ENCODE measurements at regions not wholly inside any gene's neighbourhood (a gene's known extent, or its start where the extent isn't known, plus 50 kb on each side); places are given as distances from the start of the nearest gene placed in this dataset.
A peak's percentile ranks its signal among the peaks of the same experiment; 100 is the strongest.
"Not testable (repeated sequence)": the region's sequence is repeated elsewhere in the genome, so short reads cannot be mapped to it uniquely, and the experiment has no call there.

DNA sequence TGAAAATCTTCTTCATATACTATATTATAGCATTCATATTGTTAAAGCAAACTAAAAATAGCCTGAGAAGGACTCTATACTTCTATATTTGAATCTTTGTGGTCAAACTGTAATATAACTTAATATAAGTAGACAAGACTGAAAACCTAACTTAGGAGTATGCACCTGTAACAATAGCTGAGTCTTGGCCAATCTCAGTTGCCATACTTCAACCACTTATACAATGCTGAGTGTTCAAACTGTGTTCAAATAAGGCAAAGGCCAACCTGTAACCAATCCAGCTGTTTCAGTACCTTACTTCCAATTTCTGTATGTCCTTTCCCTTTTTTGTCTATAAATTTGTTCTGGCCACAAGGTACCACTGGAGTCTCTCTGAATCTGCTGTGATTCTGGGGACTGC lies 1360.8 kb upstream of the CDH9 start:
- no peak for DNase-seq (ENCODE audit: low spot score)

- no peak for DNase-seq (ENCODE audit: low spot score)
Observed at GRCh38 chr5:28398185-28398584, 1359.8 kb upstream of the CDH9 start.

GRCh38 chr5:28397502-28397941 lies 1359.1 kb upstream of the CDH9 start:
- DNase-seq (ENCODE audit: low spot score): no peak

GRCh38 chr5:28391277-28391676 lies 1352.9 kb upstream of the CDH9 start:
- no peak for DNase-seq (ENCODE audit: low spot score)

DNA sequence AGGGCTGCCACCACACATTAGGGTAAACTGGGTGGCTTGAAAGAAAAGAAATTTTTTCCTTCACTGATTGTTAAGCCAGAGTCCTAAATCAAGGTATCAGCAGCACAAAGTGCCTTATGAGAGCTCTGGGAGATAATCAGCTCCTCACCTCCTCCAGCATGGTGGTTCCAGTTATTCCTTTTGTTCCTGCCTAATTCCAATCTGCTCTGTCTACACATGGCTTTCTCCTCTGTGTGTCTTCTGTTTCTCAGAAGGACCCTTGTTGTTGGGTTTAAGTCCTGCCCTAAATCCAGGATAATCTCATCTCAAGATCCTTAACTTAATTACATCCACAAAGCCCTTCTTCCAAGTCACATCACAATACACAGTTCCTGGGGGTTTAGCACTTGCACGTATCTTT lies 1352.0 kb upstream of the CDH9 start:
- no peak for DNase-seq (ENCODE audit: low spot score)

DNA sequence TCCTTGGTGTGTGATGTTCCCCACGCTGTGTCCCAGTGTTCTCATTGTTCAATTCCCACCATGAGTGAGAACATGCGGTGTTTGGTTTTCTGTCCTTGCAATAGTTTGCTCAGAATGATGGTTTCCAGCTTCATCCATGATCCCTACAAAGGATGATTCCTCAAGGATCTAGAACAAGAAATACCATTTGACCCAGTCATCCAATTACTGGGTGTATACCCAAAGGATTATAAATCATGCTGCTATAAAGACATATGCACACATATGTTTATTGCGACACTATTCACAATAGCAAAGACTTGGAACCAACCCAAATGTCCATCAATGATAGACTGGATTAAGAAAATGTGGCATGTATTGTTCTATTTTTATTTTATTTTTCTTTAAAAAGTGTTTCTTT lies 1351.3 kb upstream of the CDH9 start:
- DNase-seq (ENCODE audit: low spot score): not testable (repeated sequence)

DNA sequence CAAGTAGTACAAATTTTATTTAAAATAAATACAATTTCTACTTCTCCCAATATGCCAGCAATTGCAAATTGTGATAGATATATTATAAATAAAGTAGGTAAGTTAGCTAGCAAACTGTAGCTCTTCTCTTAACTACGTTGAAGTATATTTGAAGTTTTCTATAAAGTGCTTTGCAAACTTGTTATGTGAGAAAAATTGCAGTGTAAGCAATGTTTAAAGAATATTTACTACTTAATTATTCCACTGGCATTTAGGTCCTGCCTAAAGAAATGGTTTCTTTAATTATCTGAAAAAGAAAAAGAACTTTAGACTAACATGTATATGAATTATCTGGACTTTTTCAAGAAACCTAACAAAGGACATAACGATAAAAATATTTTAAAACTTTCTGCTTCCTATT lies 1350.0 kb upstream of the CDH9 start:
- no peak for DNase-seq (ENCODE audit: low spot score)

GRCh38 chr5:28386712-28387111 lies 1348.3 kb upstream of the CDH9 start:
- no peak for DNase-seq (ENCODE audit: low spot score)

- no peak for DNase-seq (ENCODE audit: low spot score)
Observed at GRCh38 chr5:28380167-28380566, 1341.8 kb upstream of the CDH9 start.

GRCh38 chr5:28374492-28374967 lies 1336.1 kb upstream of the CDH9 start:
- DNase-seq (ENCODE audit: low spot score): no peak

GRCh38 chr5:28370896-28371295 lies 1332.5 kb upstream of the CDH9 start:
- DNase-seq (ENCODE audit: low spot score): no peak

DNA sequence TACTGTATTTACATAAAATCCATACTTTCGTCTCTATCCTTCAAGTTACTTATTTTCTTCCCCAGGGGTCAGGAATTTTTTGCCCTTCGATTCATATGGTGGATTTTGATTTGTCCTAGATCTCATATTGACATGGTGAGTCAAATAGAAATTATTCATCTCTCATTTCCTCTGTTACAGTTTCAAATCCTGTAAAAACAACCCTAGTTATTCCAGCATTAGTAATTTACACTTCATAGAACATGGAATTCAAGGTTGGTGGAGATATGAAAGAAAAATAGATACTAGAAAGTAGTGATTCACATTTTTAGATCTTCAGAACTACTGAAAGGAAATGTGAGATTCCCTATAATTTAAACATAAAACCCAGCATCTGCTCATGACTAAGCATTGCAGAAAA lies 1331.0 kb upstream of the CDH9 start:
- no peak for DNase-seq (ENCODE audit: low spot score)

DNA sequence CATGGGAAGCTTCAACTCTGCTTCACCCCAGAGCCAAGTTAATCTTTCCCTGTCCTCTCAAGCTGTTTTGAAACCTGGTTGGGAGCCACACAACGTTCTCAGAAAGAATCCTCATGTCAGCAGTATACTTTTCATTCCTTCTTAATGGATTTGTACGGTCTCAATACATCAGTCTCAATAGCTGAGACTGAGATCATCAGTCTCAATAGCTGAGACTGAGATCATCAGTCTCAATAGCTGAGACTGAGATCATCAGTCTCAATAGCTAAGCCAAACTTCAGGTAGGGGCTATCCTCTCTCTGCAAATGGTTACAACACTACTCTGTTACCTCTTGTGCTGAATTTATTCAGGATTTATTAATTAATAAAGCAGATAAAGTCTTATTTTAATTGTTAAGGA lies 1317.4 kb upstream of the CDH9 start:
- DNase-seq (ENCODE audit: low spot score): no peak

- DNase-seq (ENCODE audit: low spot score): no peak
Observed at GRCh38 chr5:28346696-28347095, 1308.3 kb upstream of the CDH9 start.

GRCh38 chr5:28344836-28345433 lies 1306.5 kb upstream of the CDH9 start:
- peak; percentile 27 for DNase-seq (ENCODE audit: low spot score)

- DNase-seq (ENCODE audit: low spot score): no peak
Observed at GRCh38 chr5:28329176-28329575, 1290.8 kb upstream of the CDH9 start.

DNA sequence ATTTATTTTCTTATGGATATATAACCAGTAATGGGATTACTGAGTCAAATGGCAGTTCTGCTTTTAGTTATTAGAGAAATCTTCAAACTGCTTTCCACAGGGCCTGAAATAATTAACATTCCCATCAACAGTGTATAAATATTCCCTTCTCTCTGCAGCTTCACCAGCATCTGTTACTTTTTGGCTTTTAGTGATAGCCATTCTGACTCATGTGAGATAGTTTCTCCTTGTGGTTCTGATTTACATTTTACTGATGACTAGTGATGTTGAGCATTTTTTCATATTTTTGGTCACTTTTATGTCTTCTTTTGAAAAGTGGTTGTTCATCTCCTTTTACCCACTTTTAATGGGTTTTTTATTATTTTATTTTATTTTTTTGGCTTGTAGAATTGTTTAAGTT lies 1290.3 kb upstream of the CDH9 start:
- DNase-seq (ENCODE audit: low spot score): no peak

DNA sequence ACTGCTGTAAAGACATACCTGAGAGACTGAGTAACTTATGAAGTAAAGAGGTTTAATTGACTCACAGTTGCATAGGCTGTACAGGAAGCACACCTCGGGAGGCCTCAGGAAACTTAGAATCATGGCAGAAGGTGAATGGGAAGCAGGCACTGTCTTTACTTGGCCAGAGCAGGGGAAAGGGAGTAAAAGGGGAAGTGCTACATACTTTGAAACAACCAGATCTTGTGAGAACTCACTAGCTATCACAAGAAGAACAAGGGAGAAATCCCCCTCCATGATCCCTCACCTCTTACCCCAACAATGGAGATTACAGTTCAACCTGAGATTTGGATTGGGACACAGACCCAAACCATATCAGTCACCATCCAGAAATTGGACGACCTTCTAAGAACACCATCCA lies 1285.8 kb upstream of the CDH9 start:
- no peak for DNase-seq (ENCODE audit: low spot score)

GRCh38 chr5:28313953-28314352 lies 1275.6 kb upstream of the CDH9 start:
- DNase-seq (ENCODE audit: low spot score): no peak

DNA sequence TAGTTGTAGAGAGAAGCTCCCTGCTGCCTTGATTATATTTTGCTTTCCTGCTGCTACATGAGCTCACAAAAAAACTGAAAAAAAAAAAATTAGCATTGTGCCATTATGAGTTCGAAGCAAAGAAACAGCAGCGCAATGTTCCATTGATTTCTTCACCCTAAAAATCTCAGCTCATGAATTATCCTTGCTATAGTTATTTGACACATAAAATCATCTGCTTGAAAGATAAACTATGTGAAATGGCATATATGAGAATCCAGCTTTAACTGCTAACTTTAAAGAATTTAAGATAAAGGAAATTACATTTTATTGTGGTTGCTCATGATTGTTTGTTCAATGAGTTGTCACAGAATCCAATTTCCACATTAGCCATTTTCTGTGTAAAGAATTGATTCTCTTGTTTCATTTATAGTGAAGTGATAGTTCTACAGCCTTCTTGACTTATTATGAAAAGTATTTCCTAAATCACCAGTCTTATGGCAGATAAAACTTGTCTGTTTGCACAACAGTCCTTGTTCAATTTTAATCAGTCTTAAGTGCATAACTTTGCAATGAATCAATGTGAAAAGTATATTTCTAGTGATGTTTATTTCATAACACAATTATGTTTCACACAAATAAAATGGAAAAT lies 1275.0 kb upstream of the CDH9 start:
- no peak for DNase-seq (ENCODE audit: low spot score)

DNA sequence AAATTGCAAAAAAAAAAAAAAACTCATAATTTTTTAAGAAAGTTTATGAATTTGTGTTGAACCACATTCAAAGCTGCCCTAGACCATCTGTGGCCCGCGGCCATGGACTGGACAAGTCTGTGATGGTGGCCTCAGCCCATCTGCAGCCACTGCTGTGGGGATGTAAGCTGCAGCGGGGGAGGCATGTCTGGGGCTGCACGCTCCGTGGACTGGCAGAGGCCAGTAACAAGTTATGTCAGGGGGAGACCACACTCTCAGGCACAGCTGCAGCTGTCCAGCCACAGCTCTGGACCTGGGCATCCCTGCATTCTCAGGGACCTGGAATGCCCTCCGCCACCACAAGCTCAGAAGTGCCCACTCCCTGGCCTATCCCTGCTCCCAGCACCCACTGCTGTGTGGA lies 1272.3 kb upstream of the CDH9 start:
- no peak for DNase-seq (ENCODE audit: low spot score)

- DNase-seq (ENCODE audit: low spot score): no peak
Observed at GRCh38 chr5:28305891-28306290, 1267.5 kb upstream of the CDH9 start.

DNA sequence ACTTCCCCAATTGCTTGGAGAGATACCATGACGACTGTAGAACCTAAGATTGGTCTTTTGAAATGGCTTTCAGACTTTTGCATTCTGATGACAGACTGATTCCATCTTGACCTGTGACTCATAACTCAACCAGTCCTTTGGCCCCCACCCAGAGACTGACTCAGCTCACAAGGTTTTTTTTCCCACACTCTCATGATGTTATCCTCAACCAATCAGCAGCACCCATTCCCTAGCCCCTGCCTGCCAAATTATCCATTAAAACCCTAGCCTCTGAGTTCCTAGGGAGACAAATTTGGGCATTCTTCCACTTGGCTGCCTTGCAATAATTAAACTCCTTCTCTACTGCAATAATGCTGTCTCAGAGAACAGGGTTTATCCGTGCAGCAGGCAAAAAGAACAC lies 1263.3 kb upstream of the CDH9 start:
- DNase-seq (ENCODE audit: low spot score): no peak
